ENCODE measurements at regions not wholly inside any gene's neighbourhood (a gene's known extent, or its start where the extent isn't known, plus 50 kb on each side); places are given as distances from the start of the nearest gene placed in this dataset.

- ATAC-seq (ENCODE audit: low read depth) (no peak), DNase-seq (ENCODE audit: low spot score) (no peak)
- H3K27ac ChIP-seq (ENCODE audit: poor library complexity, severe bottlenecking) = no peak overlapping the region
- no peaks in the 10 kb centered on the region for H3K4me1 ChIP-seq (ENCODE audit: insufficient read depth, poor library complexity, severe bottlenecking)
- H3K4me3 ChIP-seq (ENCODE audit: severe bottlenecking) = no peak overlapping the region
- no peaks in the 10 kb centered on the region for H3K9me3 ChIP-seq (ENCODE audit: severe bottlenecking)
- H3K36me3 ChIP-seq (ENCODE audit: low read depth) = no peaks in the 10 kb centered on the region
- TF ChIP-seq CTCF (IDR thresholded peaks at IDR 0.05; ENCODE audit: poor library complexity, severe bottlenecking) = no peak
- peaks cover 28% of the 10 kb centered on the region for H3K27me3 ChIP-seq (ENCODE audit: insufficient read depth, poor library complexity, severe bottlenecking)
Observed at GRCh38 chr2:66236816-66237802, 197.8 kb upstream of the MEIS1 start.

- ATAC-seq (ENCODE audit: low read depth) (no peak), DNase-seq (ENCODE audit: low spot score) (no peak)
- TF ChIP-seq CTCF (IDR thresholded peaks at IDR 0.05; ENCODE audit: poor library complexity, severe bottlenecking) = no peak
Observed at GRCh38 chr2:66236067-66236685, 198.7 kb upstream of the MEIS1 start.

GRCh38 chr2:66235428-66235827, 199.5 kb upstream of the MEIS1 start:
- H3K4me1 ChIP-seq (ENCODE audit: insufficient read depth, poor library complexity, severe bottlenecking) = no peaks in the 10 kb centered on the region
- ATAC-seq (ENCODE audit: low read depth) (no peak), DNase-seq (ENCODE audit: low spot score) (no peak)
- no peak for TF ChIP-seq CTCF (IDR thresholded peaks at IDR 0.05; ENCODE audit: poor library complexity, severe bottlenecking)
- no peaks in the 10 kb centered on the region for H3K36me3 ChIP-seq (ENCODE audit: low read depth)
- no peak overlapping the region for H3K4me3 ChIP-seq (ENCODE audit: severe bottlenecking)
- peaks cover 18% of the 10 kb centered on the region for H3K27me3 ChIP-seq (ENCODE audit: insufficient read depth, poor library complexity, severe bottlenecking)
- H3K9me3 ChIP-seq (ENCODE audit: severe bottlenecking) = no peaks in the 10 kb centered on the region
- no peak overlapping the region for H3K27ac ChIP-seq (ENCODE audit: poor library complexity, severe bottlenecking)

More at GRCh38 chr2:66236067-66236685, 198.7 kb upstream of the MEIS1 start:
- Histone ChIP-seq H3K4me3 (ENCODE audit: severe bottlenecking) (no peak overlapping the region), H3K4me1 (ENCODE audit: insufficient read depth, poor library complexity, severe bottlenecking) (no peaks in the 10 kb centered on the region), H3K27me3 (ENCODE audit: insufficient read depth, poor library complexity, severe bottlenecking) (peaks cover 26% of the 10 kb centered on the region), H3K36me3 (ENCODE audit: low read depth) (no peaks in the 10 kb centered on the region), H3K27ac (ENCODE audit: poor library complexity, severe bottlenecking) (no peak overlapping the region), H3K9me3 (ENCODE audit: severe bottlenecking) (no peaks in the 10 kb centered on the region)

- H3K4me3 ChIP-seq (ENCODE audit: severe bottlenecking) = no peak overlapping the region
Observed at GRCh38 chr2:66233981-66234380, 200.9 kb upstream of the MEIS1 start.

More at GRCh38 chr2:66233981-66234380, 200.9 kb upstream of the MEIS1 start:
- Histone ChIP-seq H3K9me3 (ENCODE audit: severe bottlenecking) (no peaks in the 10 kb centered on the region), H3K27me3 (ENCODE audit: insufficient read depth, poor library complexity, severe bottlenecking) (peaks cover 10% of the 10 kb centered on the region), H3K36me3 (ENCODE audit: low read depth) (no peaks in the 10 kb centered on the region), H3K4me1 (ENCODE audit: insufficient read depth, poor library complexity, severe bottlenecking) (no peaks in the 10 kb centered on the region), H3K27ac (ENCODE audit: poor library complexity, severe bottlenecking) (no peak overlapping the region)
- ATAC-seq (ENCODE audit: low read depth) = no peak
- no peak for DNase-seq (ENCODE audit: low spot score)
- TF ChIP-seq CTCF (IDR thresholded peaks at IDR 0.05; ENCODE audit: poor library complexity, severe bottlenecking) = no peak

All from RWPE2 (cell line).